K562 (cell line): ENCODE measurements at regions not wholly inside any gene's neighbourhood (a gene's known extent, or its start where the extent isn't known, plus 50 kb on each side); places are given as distances from the start of the nearest gene placed in this dataset.

Source experiments
- ATAC-seq: fragments of 200-7000 bp; cut with Tn5 transposase; 3 replicates; pipeline ENCODE4 v1.9.1; 2020; ENCODE audit warnings: moderate library complexity
- BruUV-seq: library from RNA; stranded (reverse); fragments of 400-500 nt; replicated peaks from 2 replicates; lab custom pipeline; 2021; lab: Mats Ljungman, UMichigan
- CTCF ChIA-PET: fragments of 300-600 bp; formaldehyde crosslinking; extraction: SDS; loops from one replicate; lab custom pipeline; 2021; ENCODE audit warnings: low intra/inter-chr PET ratio; lab: Yijun Ruan, JAX
- POLR2A ChIA-PET: fragments of 300-600, 350-650 bp; sonication (Branson Sonifier 250); formaldehyde crosslinking; extraction: SDS; loops from one replicate; lab custom pipeline; 2021; ENCODE audit warnings: antibody characterized with exemption, inconsistent platforms; lab: Yijun Ruan, JAX
- DNase-seq, 4 experiments: peaks; one replicate each; pipeline versions ENCODE4 v3.0.0 to v3.0.0-alpha.2; 2011 to 2018; ENCODE audit warnings: low spot score in 3 of 4, mixed read lengths in 3 of 4; ENCODE audit errors: extremely low read depth in 1 of 4
- FAIRE-seq: peaks from 2 replicates; lab custom pipeline; 2011; peaks lifted over from hg19 to GRCh38; lab: Jason Lieb, UNC
- H2AFZ ChIP-seq: 2 replicates; pipeline ENCODE4 v1.6.0; 2011; ENCODE audit warnings: low read depth, low read length, control low read depth, inconsistent platforms
- H3K27ac ChIP-seq: fragments of 200-600 bp; 3 replicates; pipeline ENCODE4 v1.8.0; 2011; ENCODE audit warnings: low read depth, mild to moderate bottlenecking, control low read depth, inconsistent platforms, low read length, moderate library complexity, mixed read lengths; ENCODE audit errors: extremely low read depth
- H3K27me3 ChIP-seq, 2 experiments: fragments of 300-600 bp in 1 of 2; 2 replicates in 1 of 2; 3 replicates in 1 of 2; pipeline versions ENCODE4 v1.6.0 to v1.8.0; 2011; ENCODE audit warnings: inconsistent platforms in 2 of 2, low read length in 2 of 2, mild to moderate bottlenecking in 1 of 2, mixed read lengths in 1 of 2, moderate library complexity in 1 of 2; ENCODE audit not compliant: control insufficient read depth in 2 of 2, insufficient read depth in 2 of 2
- H3K36me3 ChIP-seq: fragments of 300-600 bp; 3 replicates; pipeline ENCODE4 v1.8.0; 2011; ENCODE audit warnings: mild to moderate bottlenecking, low read length, inconsistent platforms; ENCODE audit not compliant: control insufficient read depth, insufficient read depth
- H3K4me1 ChIP-seq, 2 experiments: fragments of 200-600 bp in 1 of 2; replicated peaks in 1 of 2; 2 replicates in 1 of 2; 3 replicates in 1 of 2; pipeline versions ENCODE4 v1.5.1 to v1.8.0; 2011; ENCODE audit warnings: inconsistent platforms in 2 of 2, low read length in 2 of 2, mild to moderate bottlenecking in 1 of 2, mixed read lengths in 1 of 2, moderate library complexity in 1 of 2; ENCODE audit not compliant: control insufficient read depth in 2 of 2, insufficient read depth in 2 of 2
- H3K4me2 ChIP-seq: 2 replicates; pipeline ENCODE4 v1.6.1; 2011; ENCODE audit warnings: low read length, control low read depth, inconsistent platforms, mixed read lengths; ENCODE audit not compliant: insufficient read depth
- H3K4me3 ChIP-seq: fragments of 200-600 bp; sonication (generic), shearing (Covaris generic); 2 replicates; pipeline ENCODE4 v1.5.1; 2016; ENCODE audit warnings: control low read depth, inconsistent platforms
- H3K79me2 ChIP-seq: fragments of 200-600 bp; 3 replicates; pipeline ENCODE4 v1.8.0; 2011; ENCODE audit warnings: low read length, inconsistent platforms; ENCODE audit not compliant: control insufficient read depth, insufficient read depth
- H3K9ac ChIP-seq, 2 experiments: 2 replicates each; pipeline versions ENCODE4 v1.6.0 to v1.6.1; 2011; ENCODE audit warnings: low read depth in 2 of 2, low read length in 2 of 2, control low read depth in 1 of 2, inconsistent platforms in 1 of 2, mild to moderate bottlenecking in 1 of 2, mixed read lengths in 1 of 2; ENCODE audit not compliant: insufficient read depth in 1 of 2
- H3K9me1 ChIP-seq: one replicate; pipeline ENCODE4 v1.6.0; 2011; ENCODE audit warnings: inconsistent platforms, mild to moderate bottlenecking, low read length, moderate library complexity; ENCODE audit not compliant: control insufficient read depth, insufficient read depth
- H3K9me3 ChIP-seq: replicated peaks from 2 replicates; pipeline ENCODE4 v1.5.1; 2011; ENCODE audit warnings: low read depth, low read length, inconsistent platforms; ENCODE audit not compliant: control insufficient read depth, insufficient read depth
- H4K20me1 ChIP-seq: replicated peaks from 2 replicates; pipeline ENCODE4 v1.6.1; 2011; ENCODE audit warnings: low read length, inconsistent platforms, mixed read lengths; ENCODE audit not compliant: control insufficient read depth, insufficient read depth
- ARID3B ChIP-seq: fragments of 250-450 bp; sonication (Bioruptor Pico); IDR thresholded peaks from 2 replicates; pipeline ENCODE4 v1.4.0; 2020; ENCODE audit warnings: borderline replicate concordance
- CHD2 ChIP-seq: IDR thresholded peaks from 2 replicates; pipeline ENCODE4 v1.6.1; 2011; ENCODE audit warnings: low read depth, low read length
- JUNB ChIP-seq: fragments of 450-650 bp; formaldehyde crosslinking; conservative IDR thresholded peaks from 2 replicates; pipeline ENCODE4 v1.4.0; 2020; ENCODE audit warnings: mild to moderate bottlenecking
- MAFG ChIP-seq: fragments of 450-650 bp; conservative IDR thresholded peaks from 2 replicates; pipeline ENCODE4 v1.6.1; 2016; ENCODE audit warnings: missing genetic modification characterization, missing compliant biosample characterization
- TCF3 ChIP-seq: sonication (generic); formaldehyde crosslinking; IDR thresholded peaks from 2 replicates; pipeline ENCODE4 v1.4.0; 2020; ENCODE audit warnings: mild to moderate bottlenecking, missing genetic modification reagents
- ZBTB40 ChIP-seq, 2 experiments: fragments of 450-650 bp in 1 of 2; sonication (generic) in 1 of 2; formaldehyde crosslinking in 1 of 2; IDR thresholded peaks; 2 replicates each; pipeline versions ENCODE4 v1.7.1 to v1.9.0; 2016 to 2022; ENCODE audit warnings: inconsistent platforms in 1 of 2, mild to moderate bottlenecking in 1 of 2, missing genetic modification reagents in 1 of 2
- WGBS: fragments of 100-300 bp; shearing (Covaris generic); methylation state at CpG from one replicate; pipeline ENCODE4 v1.1.6; 2016; ENCODE audit warnings: low coverage, mixed read lengths; ENCODE audit not compliant: insufficient coverage; ENCODE audit errors: missing lambda C conversion rate; 5-methylcytosine and 5-hydroxymethylcytosine counted together
- in situ Hi-C: fragments of 300-500 bp; cut with MboI; formaldehyde crosslinking; loops from 4 replicates; pipeline ENCODE4 v1.15.0; 2018; ENCODE audit warnings: inconsistent platforms, mixed read lengths
- intact Hi-C: fragments of 100-400 bp; cut with micrococcal nuclease; formaldehyde crosslinking; loops from 2 replicates; pipeline ENCODE4 v1.14.2; 2022
- TF ChIP-seq, protein P1 (sequence below): fragments of 250-450 bp; sonication (Bioruptor Pico); IDR thresholded peaks from 2 replicates; pipeline ENCODE4 v1.5.0; 2020; ENCODE audit warnings: mild to moderate bottlenecking, borderline replicate concordance
- TF ChIP-seq, protein P2 (sequence below): fragments of 250-450 bp; sonication (Bioruptor Pico); IDR thresholded peaks from 2 replicates; pipeline ENCODE4 v1.8.0; 2022; ENCODE audit warnings: inconsistent platforms, mild to moderate bottlenecking, moderate library complexity, borderline replicate concordance

- no peak for DNase-seq
- Histone ChIP-seq H3K9me1 (no peaks in the 10 kb centered on the region), H3K9me3 (no peaks in the 10 kb centered on the region), H3K4me1 (no peaks in the 10 kb centered on the region), H2AFZ (no peak overlapping the region), H3K27ac (no peak overlapping the region), H3K4me3 (no peak overlapping the region), H3K9ac (no peak overlapping the region), H3K4me2 (no peak overlapping the region), H3K79me2 (no peaks in the 10 kb centered on the region), H4K20me1 (no peaks in the 10 kb centered on the region), H3K36me3 (no peaks in the 10 kb centered on the region), H3K27me3 (no peaks in the 10 kb centered on the region)
- ChIA-PET POLR2A (no interaction called here), CTCF (no interaction called here)
- whole genome bisulfite sequencing, result 0% methylated on average over 1 of the region's 1 CpG
- intact Hi-C loops (no loop called here), in situ Hi-C loops (no loop called here)
- no peak for ATAC-seq
- no peak for FAIRE-seq
- BruUV-seq, result no TSS peak
- TF ChIP-seq MAFG (tag), result no peak
- no peak for TF ChIP-seq ARID3B (CRISPR knock-in tag)
- TF ChIP-seq, protein P1, sequence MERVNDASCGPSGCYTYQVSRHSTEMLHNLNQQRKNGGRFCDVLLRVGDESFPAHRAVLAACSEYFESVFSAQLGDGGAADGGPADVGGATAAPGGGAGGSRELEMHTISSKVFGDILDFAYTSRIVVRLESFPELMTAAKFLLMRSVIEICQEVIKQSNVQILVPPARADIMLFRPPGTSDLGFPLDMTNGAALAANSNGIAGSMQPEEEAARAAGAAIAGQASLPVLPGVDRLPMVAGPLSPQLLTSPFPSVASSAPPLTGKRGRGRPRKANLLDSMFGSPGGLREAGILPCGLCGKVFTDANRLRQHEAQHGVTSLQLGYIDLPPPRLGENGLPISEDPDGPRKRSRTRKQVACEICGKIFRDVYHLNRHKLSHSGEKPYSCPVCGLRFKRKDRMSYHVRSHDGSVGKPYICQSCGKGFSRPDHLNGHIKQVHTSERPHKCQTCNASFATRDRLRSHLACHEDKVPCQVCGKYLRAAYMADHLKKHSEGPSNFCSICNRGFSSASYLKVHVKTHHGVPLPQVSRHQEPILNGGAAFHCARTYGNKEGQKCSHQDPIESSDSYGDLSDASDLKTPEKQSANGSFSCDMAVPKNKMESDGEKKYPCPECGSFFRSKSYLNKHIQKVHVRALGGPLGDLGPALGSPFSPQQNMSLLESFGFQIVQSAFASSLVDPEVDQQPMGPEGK, result no peak
- no peak for TF ChIP-seq ZBTB40 (IDR thresholded peaks at IDR 0.05)
- TF ChIP-seq ZBTB40 (CRISPR knock-in tag; IDR thresholded peaks at IDR 0.05), result no peak
- no peak for TF ChIP-seq JUNB (CRISPR knock-in tag)
- TF ChIP-seq, protein P2, sequence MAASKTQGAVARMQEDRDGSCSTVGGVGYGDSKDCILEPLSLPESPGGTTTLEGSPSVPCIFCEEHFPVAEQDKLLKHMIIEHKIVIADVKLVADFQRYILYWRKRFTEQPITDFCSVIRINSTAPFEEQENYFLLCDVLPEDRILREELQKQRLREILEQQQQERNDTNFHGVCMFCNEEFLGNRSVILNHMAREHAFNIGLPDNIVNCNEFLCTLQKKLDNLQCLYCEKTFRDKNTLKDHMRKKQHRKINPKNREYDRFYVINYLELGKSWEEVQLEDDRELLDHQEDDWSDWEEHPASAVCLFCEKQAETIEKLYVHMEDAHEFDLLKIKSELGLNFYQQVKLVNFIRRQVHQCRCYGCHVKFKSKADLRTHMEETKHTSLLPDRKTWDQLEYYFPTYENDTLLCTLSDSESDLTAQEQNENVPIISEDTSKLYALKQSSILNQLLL (CRISPR knock-in tag), result no peak
- TF ChIP-seq TCF3 (CRISPR knock-in tag), result no peak
- no peak for TF ChIP-seq CHD2
These were observed 763.7 kb upstream of the CRIM1 start for GRCh38 chr2:35591886-35592285.
